ENCODE measurements at regions not wholly inside any gene's neighbourhood (a gene's known extent, or its start where the extent isn't known, plus 50 kb on each side); places are given as distances from the start of the nearest gene placed in this dataset.

- no peaks in the 10 kb centered on the region for H3K4me1 Mint-ChIP-seq (ENCODE audit: low read depth)
- CTCF ChIA-PET, result no interaction called here
- H3K4me1 ChIP-seq (ENCODE audit: insufficient read depth, low read length), result no peaks in the 10 kb centered on the region
Measured at GRCh38 chr5:120088412-120088811, 375.7 kb upstream of the PRR16 start.

GRCh38 chr5:120088836-120089235 lies 375.3 kb upstream of the PRR16 start:
- CTCF ChIA-PET, result no interaction called here
- TF ChIP-seq CTCF (IDR thresholded peaks at IDR 0.05), result no peak
- H3K27me3 ChIP-seq (ENCODE audit: control insufficient read depth in 1 of 2, insufficient read depth in 2 of 2, low read length in 2 of 2), result no peaks in the 10 kb centered on the region
- H3K9me3 ChIP-seq (ENCODE audit: control insufficient read depth in 1 of 2, insufficient read depth in 1 of 2, low read length in 2 of 2), result no peaks in the 10 kb centered on the region
- no peaks in the 10 kb centered on the region for H3K36me3 ChIP-seq (ENCODE audit: insufficient read depth, low read length)
- Mint-ChIP-seq H3K4me1 (ENCODE audit: low read depth) (no peaks in the 10 kb centered on the region), H3K27me3 (peaks cover 4% of the 10 kb centered on the region), H3K9me3 (peaks cover 2% of the 10 kb centered on the region), H3K36me3 (ENCODE audit: low read depth) (no peaks in the 10 kb centered on the region), H3K4me3 (no peak overlapping the region), H3K27ac (no peak overlapping the region)
- DNase-seq (no peak), ATAC-seq (ENCODE audit: poor library complexity) (no peak)
- intact Hi-C loops (cut with DNase I, micrococcal nuclease), result no loop called here
- POLR2A ChIA-PET, result no interaction called here
- no peak overlapping the region for H3K4me3 ChIP-seq (ENCODE audit: low read length)
- no peak overlapping the region for H3K27ac ChIP-seq (ENCODE audit: low read depth in 1 of 2, low read length in 2 of 2)
- H3K4me1 ChIP-seq (ENCODE audit: insufficient read depth, low read length), result no peaks in the 10 kb centered on the region

More at GRCh38 chr5:120088412-120088811, 375.7 kb upstream of the PRR16 start:
- Mint-ChIP-seq H3K4me3 (no peak overlapping the region), H3K36me3 (ENCODE audit: low read depth) (no peaks in the 10 kb centered on the region), H3K9me3 (peaks cover 2% of the 10 kb centered on the region), H3K27me3 (peaks cover 4% of the 10 kb centered on the region), H3K27ac (no peak overlapping the region)
- POLR2A ChIA-PET, result no interaction called here
- no peak for DNase-seq
- TF ChIP-seq CTCF (IDR thresholded peaks at IDR 0.05), result no peak
- no peaks in the 10 kb centered on the region for H3K27me3 ChIP-seq (ENCODE audit: control insufficient read depth in 1 of 2, insufficient read depth in 2 of 2, low read length in 2 of 2)
- no peaks in the 10 kb centered on the region for H3K9me3 ChIP-seq (ENCODE audit: control insufficient read depth in 1 of 2, insufficient read depth in 1 of 2, low read length in 2 of 2)
- H3K36me3 ChIP-seq (ENCODE audit: insufficient read depth, low read length), result no peaks in the 10 kb centered on the region
- no peak overlapping the region for H3K4me3 ChIP-seq (ENCODE audit: low read length)
- H3K27ac ChIP-seq (ENCODE audit: low read depth in 1 of 2, low read length in 2 of 2), result no peak overlapping the region
- ATAC-seq (ENCODE audit: poor library complexity), result no peak
- intact Hi-C loops (cut with DNase I, micrococcal nuclease), result no loop called here

- Mint-ChIP-seq H3K9me3 (peaks cover 2% of the 10 kb centered on the region), H3K4me3 (no peak overlapping the region), H3K4me1 (ENCODE audit: low read depth) (no peaks in the 10 kb centered on the region), H3K27ac (no peak overlapping the region), H3K36me3 (ENCODE audit: low read depth) (no peaks in the 10 kb centered on the region), H3K27me3 (peaks cover 4% of the 10 kb centered on the region)
- no peak for DNase-seq
- H3K27ac ChIP-seq (ENCODE audit: low read depth in 1 of 2, low read length in 2 of 2), result no peak overlapping the region
- no peak overlapping the region for H3K4me3 ChIP-seq (ENCODE audit: low read length)
- intact Hi-C loops (cut with DNase I, micrococcal nuclease), result no loop called here
- H3K27me3 ChIP-seq (ENCODE audit: control insufficient read depth in 1 of 2, insufficient read depth in 2 of 2, low read length in 2 of 2), result no peaks in the 10 kb centered on the region
- H3K4me1 ChIP-seq (ENCODE audit: insufficient read depth, low read length), result no peaks in the 10 kb centered on the region
- no peak for TF ChIP-seq CTCF (IDR thresholded peaks at IDR 0.05)
- ATAC-seq (ENCODE audit: poor library complexity), result no peak
- H3K36me3 ChIP-seq (ENCODE audit: insufficient read depth, low read length), result no peaks in the 10 kb centered on the region
- ChIA-PET POLR2A (no interaction called here), CTCF (no interaction called here)
- no peaks in the 10 kb centered on the region for H3K9me3 ChIP-seq (ENCODE audit: control insufficient read depth in 1 of 2, insufficient read depth in 1 of 2, low read length in 2 of 2)
Measured at GRCh38 chr5:120091376-120091948, 372.6 kb upstream of the PRR16 start.

Data from CD4-positive, alpha-beta T cell (primary cell).